Neutrophil (primary cell): ENCODE measurements at regions not wholly inside any gene's neighbourhood (a gene's known extent, or its start where the extent isn't known, plus 50 kb on each side); places are given as distances from the start of the nearest gene placed in this dataset.

Source experiments
- H3K27ac ChIP-seq: fragments of 200-600 bp; sonication (generic); 2 replicates; pipeline ENCODE4 v1.5.1; 2016; ENCODE audit warnings: mild to moderate bottlenecking, moderate library complexity
- H3K27me3 ChIP-seq: fragments of 200-600 bp; sonication (generic); 2 replicates; pipeline ENCODE4 v1.6.0; 2016; ENCODE audit warnings: mild to moderate bottlenecking
- H3K36me3 ChIP-seq: fragments of 200-600 bp; sonication (generic); 2 replicates; pipeline ENCODE4 v1.5.1; 2017
- H3K4me1 ChIP-seq, 2 experiments: fragments of 200-600 bp in 1 of 2; sonication (generic) in 1 of 2; 1 replicate in 1 of 2; 2 replicates in 1 of 2; pipeline versions ENCODE4 v1.5.1 to v1.6.1; 2013 to 2016; ENCODE audit warnings: low read depth in 1 of 2, low read length in 1 of 2, mild to moderate bottlenecking in 1 of 2, moderate library complexity in 1 of 2; ENCODE audit not compliant: control insufficient read depth in 1 of 2, insufficient read depth in 1 of 2
- H3K4me3 ChIP-seq, 2 experiments: fragments of 200-600 bp in 1 of 2; sonication (generic) in 1 of 2; 1 replicate in 1 of 2; 2 replicates in 1 of 2; pipeline ENCODE4 v1.5.1; 2013 to 2016; ENCODE audit warnings: low read depth in 1 of 2, low read length in 1 of 2, mild to moderate bottlenecking in 1 of 2, moderate library complexity in 1 of 2
- H3K9me3 ChIP-seq: fragments of 200-600 bp; sonication (generic); 2 replicates; pipeline ENCODE4 v1.5.1; 2016
- CTCF ChIP-seq: fragments of 200-600 bp; sonication (generic); IDR thresholded peaks from 2 replicates; pipeline ENCODE4 v1.5.1; 2016; ENCODE audit warnings: antibody characterized with exemption

GRCh38 chr11:45583981-45584566 is 81.3 kb downstream of the CHST1 start:
- no peak for TF ChIP-seq CTCF
- Histone ChIP-seq H3K4me1 (no peaks in the 10 kb centered on the region), H3K9me3 (no peaks in the 10 kb centered on the region), H3K27ac (no peak overlapping the region), H3K4me3 (no peak overlapping the region), H3K27me3 (peaks cover 94% of the 10 kb centered on the region), H3K36me3 (no peaks in the 10 kb centered on the region)

DNA sequence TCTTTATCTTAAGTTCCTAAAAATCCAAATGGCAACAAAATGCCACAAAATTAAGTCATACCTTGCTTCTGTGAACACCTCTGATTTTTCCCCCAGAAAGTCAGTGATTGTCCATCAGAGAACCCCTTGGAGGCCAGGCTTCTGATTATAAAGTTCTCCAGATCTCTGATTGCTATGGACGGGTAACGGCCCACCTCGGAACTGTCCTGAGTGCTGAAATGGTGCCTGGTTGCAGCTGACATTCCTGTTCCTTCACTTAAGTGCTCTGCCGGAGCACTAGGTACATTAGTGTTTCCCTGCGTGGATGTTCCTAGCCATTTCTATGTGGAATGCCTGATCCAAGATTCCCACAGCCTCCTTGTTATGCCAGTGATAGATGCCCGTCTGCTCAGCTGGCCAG is 85.0 kb downstream of the CHST1 start:
- Histone ChIP-seq H3K27me3 (peaks cover 100% of the 10 kb centered on the region), H3K4me1 (no peaks in the 10 kb centered on the region), H3K4me3 (no peak overlapping the region), H3K27ac (no peak overlapping the region), H3K9me3 (no peaks in the 10 kb centered on the region), H3K36me3 (no peaks in the 10 kb centered on the region)
- TF ChIP-seq CTCF = no peak

GRCh38 chr11:45578316-45578715 is 87.1 kb downstream of the CHST1 start:
- Histone ChIP-seq H3K27ac (no peak overlapping the region), H3K4me3 (no peak overlapping the region)
- TF ChIP-seq CTCF = no peak

DNA sequence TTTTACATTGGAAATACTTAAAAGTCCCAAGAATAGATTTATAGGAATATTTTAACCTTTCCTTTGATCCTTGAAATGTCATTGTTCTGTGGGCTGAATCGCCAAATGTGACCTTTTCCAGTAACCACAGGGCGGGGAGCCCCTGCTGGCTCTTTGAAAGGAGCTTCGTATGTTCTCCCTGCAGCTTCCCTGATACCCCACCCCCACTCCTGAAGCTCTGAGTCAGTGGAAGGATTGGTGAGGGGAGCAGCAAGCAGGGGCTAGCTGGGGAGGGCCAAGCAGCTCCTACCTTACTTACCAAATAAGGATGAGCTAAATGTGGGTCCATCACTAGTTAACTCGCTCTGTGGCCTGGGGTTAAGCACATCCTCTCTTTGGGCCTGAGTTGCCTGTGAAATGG is 87.7 kb downstream of the CHST1 start:
- H3K27me3 ChIP-seq = peaks cover 99% of the 10 kb centered on the region

More at GRCh38 chr11:45578316-45578715, 87.1 kb downstream of the CHST1 start:
- no peaks in the 10 kb centered on the region for H3K9me3 ChIP-seq
- H3K4me1 ChIP-seq = no peaks in the 10 kb centered on the region
- no peaks in the 10 kb centered on the region for H3K36me3 ChIP-seq
- peaks cover 100% of the 10 kb centered on the region for H3K27me3 ChIP-seq

GRCh38 chr11:45576461-45577215 is 88.8 kb downstream of the CHST1 start:
- Histone ChIP-seq H3K27me3 (peaks cover 98% of the 10 kb centered on the region), H3K4me3 (no peak overlapping the region)
- TF ChIP-seq CTCF = no peak

More for the DNA sequence above, 87.7 kb downstream of the CHST1 start:
- Histone ChIP-seq H3K4me1 (no peaks in the 10 kb centered on the region), H3K27ac (no peak overlapping the region), H3K4me3 (no peak overlapping the region), H3K9me3 (no peaks in the 10 kb centered on the region), H3K36me3 (no peaks in the 10 kb centered on the region)
- TF ChIP-seq CTCF = no peak

More at GRCh38 chr11:45576461-45577215, 88.8 kb downstream of the CHST1 start:
- H3K36me3 ChIP-seq = no peaks in the 10 kb centered on the region
- no peak overlapping the region for H3K27ac ChIP-seq
- H3K4me1 ChIP-seq = no peaks in the 10 kb centered on the region
- no peaks in the 10 kb centered on the region for H3K9me3 ChIP-seq
